ENCODE measurements at regions not wholly inside any gene's neighbourhood (a gene's known extent, or its start where the extent isn't known, plus 50 kb on each side); places are given as distances from the start of the nearest gene placed in this dataset.

- TF ChIP-seq, protein P1, sequence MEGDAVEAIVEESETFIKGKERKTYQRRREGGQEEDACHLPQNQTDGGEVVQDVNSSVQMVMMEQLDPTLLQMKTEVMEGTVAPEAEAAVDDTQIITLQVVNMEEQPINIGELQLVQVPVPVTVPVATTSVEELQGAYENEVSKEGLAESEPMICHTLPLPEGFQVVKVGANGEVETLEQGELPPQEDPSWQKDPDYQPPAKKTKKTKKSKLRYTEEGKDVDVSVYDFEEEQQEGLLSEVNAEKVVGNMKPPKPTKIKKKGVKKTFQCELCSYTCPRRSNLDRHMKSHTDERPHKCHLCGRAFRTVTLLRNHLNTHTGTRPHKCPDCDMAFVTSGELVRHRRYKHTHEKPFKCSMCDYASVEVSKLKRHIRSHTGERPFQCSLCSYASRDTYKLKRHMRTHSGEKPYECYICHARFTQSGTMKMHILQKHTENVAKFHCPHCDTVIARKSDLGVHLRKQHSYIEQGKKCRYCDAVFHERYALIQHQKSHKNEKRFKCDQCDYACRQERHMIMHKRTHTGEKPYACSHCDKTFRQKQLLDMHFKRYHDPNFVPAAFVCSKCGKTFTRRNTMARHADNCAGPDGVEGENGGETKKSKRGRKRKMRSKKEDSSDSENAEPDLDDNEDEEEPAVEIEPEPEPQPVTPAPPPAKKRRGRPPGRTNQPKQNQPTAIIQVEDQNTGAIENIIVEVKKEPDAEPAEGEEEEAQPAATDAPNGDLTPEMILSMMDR (IDR thresholded peaks at IDR 0.05; ENCODE audit: low read depth, low read length, missing control alignments) = no peak
- Histone ChIP-seq H3K27me3 (replicated peaks) (no peaks in the 10 kb centered on the region), H3K27ac (no peak overlapping the region), H3K4me3 (ENCODE audit: low read depth, low read length) (no peak overlapping the region), H3K36me3 (replicated peaks) (no peaks in the 10 kb centered on the region)
- in situ Hi-C loops (cut with HindIII; ENCODE audit: low pct_ligation_motif_present, low sequenced_read_pairs) = no loop called here
- DNase-seq = no peak
Observed at GRCh38 chr15:37206690-37207089, 106.3 kb upstream of the MEIS2 start.

GRCh38 chr15:37208146-37209040, 108.0 kb upstream of the MEIS2 start:
- Histone ChIP-seq H3K4me3 (ENCODE audit: low read depth, low read length) (no peak overlapping the region), H3K27ac (no peak overlapping the region), H3K36me3 (replicated peaks) (no peaks in the 10 kb centered on the region), H3K27me3 (replicated peaks) (no peaks in the 10 kb centered on the region)
- TF ChIP-seq, protein P1 (IDR thresholded peaks at IDR 0.05; ENCODE audit: low read depth, low read length, missing control alignments) = no peak
- in situ Hi-C loops (cut with HindIII; ENCODE audit: low pct_ligation_motif_present, low sequenced_read_pairs) = no loop called here
- no peak for DNase-seq

- Histone ChIP-seq H3K36me3 (replicated peaks) (no peaks in the 10 kb centered on the region), H3K27me3 (replicated peaks) (no peaks in the 10 kb centered on the region), H3K27ac (no peak overlapping the region), H3K4me3 (ENCODE audit: low read depth, low read length) (no peak overlapping the region)
- TF ChIP-seq, protein P1 (IDR thresholded peaks at IDR 0.05; ENCODE audit: low read depth, low read length, missing control alignments) = no peak
- DNase-seq = no peak
- in situ Hi-C loops (cut with HindIII; ENCODE audit: low pct_ligation_motif_present, low sequenced_read_pairs) = no loop called here
Observed at GRCh38 chr15:37209041-37209363, 108.7 kb upstream of the MEIS2 start.

DNA sequence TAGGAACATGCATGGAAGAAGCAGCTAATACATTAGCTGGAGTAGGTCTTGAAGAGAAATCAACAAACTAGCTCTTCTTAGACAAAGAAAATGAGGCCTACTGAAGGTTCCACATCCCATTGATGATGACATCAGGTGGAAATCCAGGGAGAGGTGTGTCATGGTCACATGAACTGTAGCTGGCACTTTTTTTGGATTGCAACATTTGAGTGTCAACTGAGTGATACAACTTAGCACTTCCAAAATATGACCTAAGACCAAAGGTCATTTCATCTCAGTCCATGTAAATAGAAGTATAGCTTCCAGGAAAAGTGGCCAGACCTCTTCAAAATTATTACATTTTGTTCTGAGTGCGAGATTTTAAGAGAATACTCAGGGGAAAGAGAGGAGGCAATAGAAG, 117.2 kb upstream of the MEIS2 start:
- Histone ChIP-seq H3K4me3 (ENCODE audit: low read depth, low read length) (no peak overlapping the region), H3K36me3 (replicated peaks) (no peaks in the 10 kb centered on the region), H3K27ac (no peak overlapping the region), H3K27me3 (replicated peaks) (no peaks in the 10 kb centered on the region)
- in situ Hi-C loops (cut with HindIII; ENCODE audit: low pct_ligation_motif_present, low sequenced_read_pairs) = no loop called here
- DNase-seq = no peak
- TF ChIP-seq, protein P1 (IDR thresholded peaks at IDR 0.05; ENCODE audit: low read depth, low read length, missing control alignments) = no peak

- DNase-seq = no peak
- TF ChIP-seq, protein P1 (IDR thresholded peaks at IDR 0.05; ENCODE audit: low read depth, low read length, missing control alignments) = no peak
- Histone ChIP-seq H3K27ac (no peak overlapping the region), H3K36me3 (replicated peaks) (no peaks in the 10 kb centered on the region), H3K4me3 (ENCODE audit: low read depth, low read length) (no peak overlapping the region), H3K27me3 (replicated peaks) (no peaks in the 10 kb centered on the region)
- in situ Hi-C loops (cut with HindIII; ENCODE audit: low pct_ligation_motif_present, low sequenced_read_pairs) = no loop called here
Observed at GRCh38 chr15:37218351-37218916, 118.1 kb upstream of the MEIS2 start.

All from brain microvascular endothelial cell (primary cell).